Muscle of arm (tissue), 1 donor: ENCODE measurements at regions not wholly inside any gene's neighbourhood (a gene's known extent, or its start where the extent isn't known, plus 50 kb on each side); places are given as distances from the start of the nearest gene placed in this dataset.
A peak's percentile ranks its signal among the peaks of the same experiment; 100 is the strongest.

Source experiments
- DNase-seq: peaks from one replicate; pipeline ENCODE4 v3.0.0-alpha.2; 2013

DNA sequence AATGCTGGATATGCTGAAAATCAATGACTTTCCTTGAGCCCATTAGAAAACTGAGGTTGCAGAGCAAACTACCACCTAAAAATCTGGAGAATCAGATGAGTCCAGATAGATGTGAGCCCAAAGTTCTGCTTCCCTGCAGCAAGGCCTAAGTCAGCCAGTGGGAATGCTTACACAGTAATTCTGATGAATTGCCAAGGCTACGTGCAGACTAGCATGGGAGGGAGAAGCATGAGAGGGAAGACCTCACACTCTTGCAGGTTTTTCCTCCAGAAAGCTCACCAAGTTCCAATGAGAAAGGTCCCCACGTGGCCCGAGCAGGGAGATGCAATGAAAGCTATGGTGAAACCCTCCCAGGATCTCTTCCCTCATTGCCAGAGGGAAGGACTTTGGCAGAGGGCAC, 104.8 kb upstream of the SIRPA start:
- DNase-seq, result no peak

DNA sequence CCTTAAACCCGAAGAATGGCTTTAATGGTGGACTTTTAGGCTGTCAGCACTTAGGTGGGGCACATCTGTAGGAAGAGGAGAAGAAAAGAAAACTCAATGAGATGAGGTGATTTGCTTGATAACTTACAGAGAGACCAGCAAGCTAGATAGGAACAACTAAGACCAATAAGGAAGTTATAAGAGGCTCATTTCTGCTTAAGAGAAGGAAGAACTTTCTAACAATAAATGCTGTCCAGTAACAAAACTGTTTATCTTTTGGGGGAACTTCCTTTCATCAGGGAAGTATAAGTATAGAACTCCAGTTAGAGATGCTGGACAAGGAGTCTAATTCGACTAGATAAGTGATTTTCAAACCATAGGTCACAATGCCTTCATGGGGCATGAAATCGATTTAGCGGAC, 107.2 kb upstream of the SIRPA start:
- no peak for DNase-seq

DNA sequence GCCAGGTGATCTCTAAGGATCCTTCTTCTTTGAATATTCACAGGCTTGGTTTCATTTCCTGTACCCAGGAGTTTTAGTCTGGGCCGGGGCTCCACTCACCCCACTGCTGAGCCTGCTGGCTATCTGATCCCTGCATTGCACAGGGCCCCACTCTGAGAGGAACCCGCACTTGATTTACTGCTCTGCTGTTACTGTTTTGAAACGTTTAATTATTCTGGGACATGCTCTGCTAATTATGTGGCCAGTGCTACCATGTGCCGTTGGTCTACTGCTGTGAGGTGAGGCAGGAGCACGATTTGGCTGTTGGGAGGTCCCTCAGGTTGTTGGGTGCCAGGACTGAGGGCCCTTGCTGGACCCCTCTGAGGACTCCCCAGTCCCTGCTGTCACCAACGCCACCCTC, 108.7 kb upstream of the SIRPA start:
- DNase-seq, result no peak

DNA sequence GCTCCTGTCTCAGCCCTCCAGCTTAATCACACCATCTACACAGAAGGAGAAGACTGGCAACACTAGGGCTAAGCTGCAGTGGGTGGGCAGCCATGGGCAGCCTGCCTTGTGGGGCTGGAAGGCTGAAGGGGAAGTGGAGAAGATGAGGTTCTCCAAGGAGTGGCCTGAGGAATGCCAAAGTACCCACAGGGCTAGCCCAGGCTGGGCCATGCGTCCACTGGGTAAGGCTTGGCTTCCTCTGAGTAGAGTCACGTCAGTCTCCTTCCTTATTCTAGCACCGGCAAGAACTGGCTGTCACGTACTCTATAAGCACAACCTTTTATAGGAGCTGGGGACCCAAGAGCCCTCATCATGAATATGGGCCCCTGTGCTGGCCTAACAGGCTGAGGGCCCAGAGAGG, 110.6 kb upstream of the SIRPA start:
- no peak for DNase-seq

- no peak for DNase-seq
These were observed 112.0 kb upstream of the SIRPA start for GRCh38 chr20:1783245-1783644.

DNA sequence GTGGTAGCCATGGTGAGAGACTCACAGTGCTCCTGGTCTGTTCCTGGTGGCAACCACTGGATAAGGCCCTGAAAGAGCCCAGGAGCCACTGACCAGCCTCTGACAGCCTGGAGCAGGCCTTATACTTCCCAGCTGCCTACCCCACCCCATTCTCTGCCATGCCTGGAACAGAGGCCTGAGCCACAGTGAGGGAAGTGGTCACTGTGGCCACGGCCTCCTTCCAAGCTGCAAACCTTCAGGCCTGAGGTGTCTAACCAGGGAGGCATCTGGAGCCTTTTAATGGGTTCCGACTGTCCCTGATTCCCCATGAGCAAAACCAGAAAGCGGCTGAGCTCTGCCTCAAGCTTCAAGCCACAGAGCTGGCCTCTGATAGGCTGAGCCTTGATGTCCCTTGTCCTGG, 113.0 kb upstream of the SIRPA start:
- no peak for DNase-seq

- DNase-seq, result no peak
These were observed 115.6 kb upstream of the SIRPA start for GRCh38 chr20:1779567-1779966.

DNA sequence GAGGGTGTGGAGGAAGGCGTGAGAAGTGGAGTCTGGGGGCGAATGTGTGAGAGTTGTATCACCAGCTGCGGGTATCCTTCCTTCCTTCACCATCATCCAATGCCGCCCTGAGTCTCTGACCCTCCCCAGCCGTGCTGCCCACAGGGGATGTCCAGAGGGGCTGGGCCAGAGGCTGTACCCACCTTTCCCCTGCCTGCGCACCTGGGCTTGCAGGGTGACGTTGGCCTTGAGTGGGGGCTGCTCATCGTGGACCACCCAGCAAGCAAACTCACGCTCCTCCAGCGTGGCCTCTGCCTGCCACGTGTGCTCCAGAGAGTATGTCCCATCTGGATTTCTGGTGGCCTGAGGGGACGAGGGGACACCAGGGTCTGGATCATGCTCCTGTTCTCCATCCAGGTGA, 116.9 kb upstream of the SIRPA start:
- DNase-seq, result no peak

GRCh38 chr20:1777476-1777820, 117.8 kb upstream of the SIRPA start:
- no peak for DNase-seq

DNA sequence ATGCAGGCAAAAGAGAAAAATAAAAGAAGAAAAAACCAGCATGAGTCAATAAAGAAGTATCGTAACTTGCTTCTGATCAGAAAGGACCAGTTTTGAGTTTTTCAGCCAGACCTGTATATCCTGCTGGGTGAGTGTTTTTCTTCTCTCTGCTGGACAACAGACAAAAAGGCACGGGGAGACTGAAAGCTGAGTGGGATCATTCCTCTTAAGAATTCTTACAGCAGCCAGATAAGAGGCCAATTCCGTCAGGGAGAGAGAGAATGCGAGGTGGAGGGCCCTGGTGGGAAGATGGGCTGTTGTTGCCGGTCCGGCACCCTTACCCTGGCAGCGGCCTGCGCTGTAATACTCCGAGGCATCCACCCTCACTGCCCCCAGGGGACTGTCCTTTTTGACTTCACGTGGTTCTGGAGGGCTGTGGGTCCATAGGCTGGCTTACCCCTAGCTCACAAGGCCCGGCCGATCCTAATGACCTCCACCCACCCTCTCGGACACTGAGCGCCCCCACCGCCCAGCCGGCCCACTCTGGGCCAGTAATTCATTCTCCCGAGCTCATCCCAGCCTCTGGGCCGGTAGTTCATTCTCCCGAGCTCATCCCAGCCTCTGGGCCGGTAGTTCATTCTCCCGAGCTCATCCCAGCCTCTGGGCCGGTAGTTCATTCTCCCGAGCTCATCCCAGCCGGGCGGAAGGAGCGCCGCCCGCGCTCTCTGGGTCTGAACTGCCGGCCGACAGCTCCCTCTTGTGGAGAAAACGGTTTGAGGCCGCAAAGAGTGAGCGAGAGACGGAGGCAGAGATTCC, 118.3 kb upstream of the SIRPA start:
- DNase-seq, result peak; percentile 93

GRCh38 chr20:1775117-1775516, 117.5 kb upstream of the SIRPG start:
- no peak for DNase-seq

- DNase-seq, result no peak
These were observed 116.9 kb upstream of the SIRPG start for GRCh38 chr20:1774479-1774878.

- no peak for DNase-seq
These were observed 116.2 kb upstream of the SIRPG start for GRCh38 chr20:1773816-1774215.

GRCh38 chr20:1769491-1769890, 111.9 kb upstream of the SIRPG start:
- DNase-seq, result no peak

DNA sequence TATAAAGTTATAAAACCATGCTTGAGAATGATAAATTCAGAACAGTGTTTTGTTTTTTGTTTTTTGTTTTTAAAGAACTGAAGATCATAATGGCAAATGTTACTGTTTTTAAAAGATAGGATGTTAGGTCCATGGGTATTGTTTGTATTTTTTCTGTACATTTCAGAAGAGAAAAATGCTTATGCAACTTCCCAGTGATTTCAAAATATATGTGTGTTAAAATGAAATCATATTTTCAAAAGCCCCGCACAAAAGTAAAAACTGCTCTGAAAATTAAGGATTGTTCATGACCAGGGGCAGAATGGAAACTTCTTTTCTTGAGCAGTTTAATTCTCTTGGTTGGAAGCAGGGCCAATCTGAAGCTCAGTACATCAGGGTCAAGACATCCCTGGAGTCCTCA, 109.2 kb upstream of the SIRPG start:
- no peak for DNase-seq

GRCh38 chr20:1764136-1765033, 106.8 kb upstream of the SIRPG start:
- peak; percentile 67 for DNase-seq

GRCh38 chr20:1761598-1761997, 104.0 kb upstream of the SIRPG start:
- no peak for DNase-seq

DNA sequence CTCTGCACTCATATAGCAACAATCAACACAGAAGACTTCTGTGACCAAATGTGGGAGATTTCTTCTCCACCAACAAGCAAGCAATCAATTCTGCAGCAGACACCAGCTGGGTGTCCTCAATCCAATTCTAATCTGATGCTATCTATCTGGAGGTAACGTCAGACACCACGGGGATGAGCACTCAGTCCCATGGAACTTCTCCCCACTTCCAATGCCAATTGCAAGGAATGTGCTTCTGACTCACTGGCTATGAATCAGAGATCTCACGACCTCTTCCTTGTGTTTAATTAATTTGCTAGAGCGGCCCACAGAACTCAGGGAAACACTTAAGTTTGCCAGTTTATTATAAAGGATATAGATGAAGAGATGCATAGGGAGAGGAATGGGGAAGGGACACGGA, 103.5 kb upstream of the SIRPG start:
- DNase-seq, result no peak

DNA sequence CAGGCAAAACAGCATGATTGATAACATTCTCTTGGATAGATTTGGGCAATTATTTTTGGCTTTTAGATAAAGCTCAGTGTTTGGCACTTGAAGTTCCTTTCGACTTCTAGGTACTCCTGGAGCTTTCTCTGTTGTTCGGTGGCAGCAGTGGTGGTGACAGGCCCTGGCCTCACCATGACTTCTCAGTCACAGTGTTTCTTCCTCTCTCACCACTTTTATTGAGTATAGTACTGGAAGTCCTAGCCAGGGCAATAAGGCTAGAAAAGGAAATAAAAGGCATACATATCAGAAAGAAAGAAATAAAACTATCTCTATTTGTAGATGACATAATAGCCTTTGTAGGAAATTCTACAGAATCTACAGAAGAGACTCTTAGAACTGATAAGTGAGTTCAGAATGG, 101.2 kb upstream of the SIRPG start:
- no peak for DNase-seq

- DNase-seq, result no peak
These were observed 100.3 kb upstream of the SIRPG start for GRCh38 chr20:1757606-1758512.

- DNase-seq, result no peak
These were observed 99.5 kb upstream of the SIRPG start for GRCh38 chr20:1757072-1757471.

DNA sequence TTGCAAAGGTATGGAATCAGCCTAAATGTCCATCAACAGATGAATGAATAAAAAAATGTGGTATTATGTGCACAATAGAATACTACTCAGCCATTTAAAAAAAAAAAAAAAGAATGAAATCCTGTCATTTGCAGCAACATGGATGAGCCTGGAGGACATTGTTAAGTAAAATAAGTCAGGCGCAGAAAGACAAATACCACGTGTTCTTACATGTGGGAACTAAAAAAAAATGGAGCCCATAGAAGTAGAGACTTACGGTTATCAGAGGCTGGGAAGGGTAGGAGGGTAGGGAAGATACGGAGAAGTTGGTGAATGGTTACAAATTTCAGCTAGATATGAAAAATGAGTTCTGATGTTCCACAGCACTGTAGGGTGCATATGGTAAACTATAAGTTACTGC, 97.2 kb upstream of the SIRPG start:
- DNase-seq, result no peak
